Fibroblast of lung (primary cell): ENCODE measurements at regions not wholly inside any gene's neighbourhood (a gene's known extent, or its start where the extent isn't known, plus 50 kb on each side); places are given as distances from the start of the nearest gene placed in this dataset.

ENCODE experiments used
- CTCF ChIP-seq, 2 donors: IDR thresholded peaks in 1 of 2; conservative IDR thresholded peaks in 1 of 2; 1 replicate in 1 of 2; 2 replicates in 1 of 2; pipeline ENCODE4 v1.5.1; 2011 to 2012; ENCODE audit warnings: low read length in 2 of 2, control low read depth in 1 of 2, inconsistent platforms in 1 of 2, low read depth in 1 of 2, mild to moderate bottlenecking in 1 of 2
- EZH2 ChIP-seq: IDR thresholded peaks from 2 replicates; pipeline ENCODE4 v1.5.1; 2012; ENCODE audit warnings: low read length, control low read depth, mild to moderate bottlenecking; ENCODE audit errors: missing control alignments

- TF ChIP-seq CTCF (conservative IDR thresholded peaks at IDR 0.05 in 1 of 2, IDR thresholded peaks at IDR 0.05 in 1 of 2; ENCODE audit: low read depth in 1 of 2, low read length in 2 of 2) (no peak), EZH2 (no peak)
These were observed 163.0 kb downstream of the SIM1 start for GRCh38 chr6:100301731-100302130.
